Liver (tissue), 3 donors: ENCODE measurements at regions not wholly inside any gene's neighbourhood (a gene's known extent, or its start where the extent isn't known, plus 50 kb on each side); places are given as distances from the start of the nearest gene placed in this dataset.

Experiments
- GABPA ChIP-seq, 2 donors: IDR thresholded peaks in 1 of 2; conservative IDR thresholded peaks in 1 of 2; 2 replicates each; pipeline ENCODE4 v1.6.1; 2016; ENCODE audit warnings: antibody characterized with exemption in 2 of 2, mild to moderate bottlenecking in 1 of 2, moderate library complexity in 1 of 2
- HNF4G ChIP-seq: IDR thresholded peaks from 2 replicates; pipeline ENCODE4 v1.6.1; 2016; ENCODE audit warnings: antibody characterized with exemption
- JUND ChIP-seq, 2 donors: IDR thresholded peaks; 2 replicates each; pipeline ENCODE4 v1.6.1; 2016; ENCODE audit warnings: antibody characterized with exemption in 2 of 2
- NR2F2 ChIP-seq: IDR thresholded peaks from 2 replicates; pipeline ENCODE4 v1.6.1; 2016; ENCODE audit warnings: antibody characterized with exemption
- RAD21 ChIP-seq, 2 donors: IDR thresholded peaks; 2 replicates each; pipeline ENCODE4 v1.6.1; 2016; ENCODE audit warnings: antibody characterized with exemption in 2 of 2, mild to moderate bottlenecking in 2 of 2
- RXRA ChIP-seq, 2 donors: IDR thresholded peaks; 2 replicates each; pipeline ENCODE4 v1.6.1; 2017 to 2018; ENCODE audit warnings: antibody characterized with exemption in 2 of 2, mild to moderate bottlenecking in 1 of 2
- SP1 ChIP-seq: IDR thresholded peaks from 2 replicates; pipeline ENCODE4 v1.6.1; 2018; ENCODE audit warnings: antibody characterized with exemption, mild to moderate bottlenecking
- TAF1 ChIP-seq: conservative IDR thresholded peaks from 2 replicates; pipeline ENCODE4 v1.6.1; 2016; ENCODE audit warnings: antibody characterized with exemption, mild to moderate bottlenecking
- TF ChIP-seq, protein P1 (sequence below): fragments of 150-350 bp; IDR thresholded peaks from 2 replicates; pipeline ENCODE4 v1.5.1; 2017; ENCODE audit warnings: improper control_type of control experiment, low read depth, low read length; ENCODE audit not compliant: missing input control
- TF ChIP-seq, protein P2 (sequence below): IDR thresholded peaks from 2 replicates; pipeline ENCODE4 v1.6.1; 2016; ENCODE audit warnings: antibody characterized with exemption
- TF ChIP-seq, protein P3 (sequence below): IDR thresholded peaks from 2 replicates; pipeline ENCODE4 v1.6.1; 2016; ENCODE audit warnings: antibody characterized with exemption
- TF ChIP-seq, protein P4 (sequence below): IDR thresholded peaks from 2 replicates; pipeline ENCODE4 v1.6.1; 2016; ENCODE audit warnings: antibody characterized with exemption, mild to moderate bottlenecking
- TF ChIP-seq, protein P5 (sequence below): IDR thresholded peaks from 2 replicates; pipeline ENCODE4 v1.6.1; 2016; ENCODE audit warnings: antibody characterized with exemption
- donor health status: healthy.
- donor health status: healthy.

DNA sequence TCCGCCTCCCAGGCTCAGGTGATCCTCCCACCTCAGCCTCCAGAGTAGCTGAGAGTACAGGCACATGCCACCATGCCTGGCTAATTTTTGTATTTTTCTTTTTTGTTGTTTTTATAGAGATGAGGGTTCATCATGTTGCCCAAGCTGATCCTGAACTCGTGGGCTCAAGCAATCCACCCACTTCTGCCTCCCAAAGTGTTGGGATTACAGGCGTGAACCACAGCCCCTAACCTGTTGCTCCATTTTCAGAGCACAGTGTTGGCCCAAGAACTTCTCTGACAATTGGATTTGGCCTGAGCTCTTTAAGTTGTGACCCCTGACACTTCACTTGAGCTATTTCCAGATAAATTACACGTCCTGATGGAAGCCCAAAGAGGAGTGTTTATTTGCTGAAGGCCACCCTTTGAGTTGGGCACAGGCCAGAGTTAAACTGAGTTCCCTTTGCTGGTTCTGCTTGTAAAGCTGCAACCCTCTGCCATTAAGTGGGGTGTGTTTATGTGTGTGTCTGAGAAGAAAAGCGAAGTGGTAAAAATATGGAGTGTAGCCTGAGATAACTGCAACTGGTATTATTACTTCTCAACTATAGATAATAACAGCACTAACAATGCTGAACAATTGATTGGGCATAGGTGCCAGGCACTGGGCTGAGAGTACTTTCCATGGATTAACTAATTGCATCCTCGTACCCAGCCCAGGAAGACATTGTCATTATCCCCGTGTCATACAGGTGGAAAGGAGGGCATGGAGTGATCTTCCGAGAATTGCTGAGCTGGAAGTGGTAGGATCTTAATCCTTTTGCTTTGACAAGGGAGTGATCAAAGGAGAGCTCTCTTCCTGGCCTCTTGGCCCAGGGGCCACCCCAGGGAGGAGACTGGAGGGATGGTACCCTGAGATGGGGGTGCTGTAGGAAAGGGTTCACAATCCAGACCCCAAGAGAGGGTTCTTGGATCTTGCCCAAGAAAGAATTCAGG, 91.5 kb upstream of the PROK2 start:
- TF ChIP-seq, protein P1, sequence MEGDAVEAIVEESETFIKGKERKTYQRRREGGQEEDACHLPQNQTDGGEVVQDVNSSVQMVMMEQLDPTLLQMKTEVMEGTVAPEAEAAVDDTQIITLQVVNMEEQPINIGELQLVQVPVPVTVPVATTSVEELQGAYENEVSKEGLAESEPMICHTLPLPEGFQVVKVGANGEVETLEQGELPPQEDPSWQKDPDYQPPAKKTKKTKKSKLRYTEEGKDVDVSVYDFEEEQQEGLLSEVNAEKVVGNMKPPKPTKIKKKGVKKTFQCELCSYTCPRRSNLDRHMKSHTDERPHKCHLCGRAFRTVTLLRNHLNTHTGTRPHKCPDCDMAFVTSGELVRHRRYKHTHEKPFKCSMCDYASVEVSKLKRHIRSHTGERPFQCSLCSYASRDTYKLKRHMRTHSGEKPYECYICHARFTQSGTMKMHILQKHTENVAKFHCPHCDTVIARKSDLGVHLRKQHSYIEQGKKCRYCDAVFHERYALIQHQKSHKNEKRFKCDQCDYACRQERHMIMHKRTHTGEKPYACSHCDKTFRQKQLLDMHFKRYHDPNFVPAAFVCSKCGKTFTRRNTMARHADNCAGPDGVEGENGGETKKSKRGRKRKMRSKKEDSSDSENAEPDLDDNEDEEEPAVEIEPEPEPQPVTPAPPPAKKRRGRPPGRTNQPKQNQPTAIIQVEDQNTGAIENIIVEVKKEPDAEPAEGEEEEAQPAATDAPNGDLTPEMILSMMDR, result no peak
- TF ChIP-seq GABPA (IDR thresholded peaks at IDR 0.05 in 1 of 2, conservative IDR thresholded peaks at IDR 0.05 in 1 of 2), result no peak
- TF ChIP-seq, protein P2, sequence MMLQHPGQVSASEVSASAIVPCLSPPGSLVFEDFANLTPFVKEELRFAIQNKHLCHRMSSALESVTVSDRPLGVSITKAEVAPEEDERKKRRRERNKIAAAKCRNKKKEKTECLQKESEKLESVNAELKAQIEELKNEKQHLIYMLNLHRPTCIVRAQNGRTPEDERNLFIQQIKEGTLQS, result no peak
- TF ChIP-seq JUND (IDR thresholded peaks at IDR 0.05), result no peak
- no peak for TF ChIP-seq RAD21 (IDR thresholded peaks at IDR 0.05)
- TF ChIP-seq, protein P3, sequence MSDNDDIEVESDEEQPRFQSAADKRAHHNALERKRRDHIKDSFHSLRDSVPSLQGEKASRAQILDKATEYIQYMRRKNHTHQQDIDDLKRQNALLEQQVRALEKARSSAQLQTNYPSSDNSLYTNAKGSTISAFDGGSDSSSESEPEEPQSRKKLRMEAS, result no peak
- TF ChIP-seq, protein P4, sequence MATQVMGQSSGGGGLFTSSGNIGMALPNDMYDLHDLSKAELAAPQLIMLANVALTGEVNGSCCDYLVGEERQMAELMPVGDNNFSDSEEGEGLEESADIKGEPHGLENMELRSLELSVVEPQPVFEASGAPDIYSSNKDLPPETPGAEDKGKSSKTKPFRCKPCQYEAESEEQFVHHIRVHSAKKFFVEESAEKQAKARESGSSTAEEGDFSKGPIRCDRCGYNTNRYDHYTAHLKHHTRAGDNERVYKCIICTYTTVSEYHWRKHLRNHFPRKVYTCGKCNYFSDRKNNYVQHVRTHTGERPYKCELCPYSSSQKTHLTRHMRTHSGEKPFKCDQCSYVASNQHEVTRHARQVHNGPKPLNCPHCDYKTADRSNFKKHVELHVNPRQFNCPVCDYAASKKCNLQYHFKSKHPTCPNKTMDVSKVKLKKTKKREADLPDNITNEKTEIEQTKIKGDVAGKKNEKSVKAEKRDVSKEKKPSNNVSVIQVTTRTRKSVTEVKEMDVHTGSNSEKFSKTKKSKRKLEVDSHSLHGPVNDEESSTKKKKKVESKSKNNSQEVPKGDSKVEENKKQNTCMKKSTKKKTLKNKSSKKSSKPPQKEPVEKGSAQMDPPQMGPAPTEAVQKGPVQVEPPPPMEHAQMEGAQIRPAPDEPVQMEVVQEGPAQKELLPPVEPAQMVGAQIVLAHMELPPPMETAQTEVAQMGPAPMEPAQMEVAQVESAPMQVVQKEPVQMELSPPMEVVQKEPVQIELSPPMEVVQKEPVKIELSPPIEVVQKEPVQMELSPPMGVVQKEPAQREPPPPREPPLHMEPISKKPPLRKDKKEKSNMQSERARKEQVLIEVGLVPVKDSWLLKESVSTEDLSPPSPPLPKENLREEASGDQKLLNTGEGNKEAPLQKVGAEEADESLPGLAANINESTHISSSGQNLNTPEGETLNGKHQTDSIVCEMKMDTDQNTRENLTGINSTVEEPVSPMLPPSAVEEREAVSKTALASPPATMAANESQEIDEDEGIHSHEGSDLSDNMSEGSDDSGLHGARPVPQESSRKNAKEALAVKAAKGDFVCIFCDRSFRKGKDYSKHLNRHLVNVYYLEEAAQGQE, result no peak
- no peak for TF ChIP-seq SP1
- TF ChIP-seq, protein P5, sequence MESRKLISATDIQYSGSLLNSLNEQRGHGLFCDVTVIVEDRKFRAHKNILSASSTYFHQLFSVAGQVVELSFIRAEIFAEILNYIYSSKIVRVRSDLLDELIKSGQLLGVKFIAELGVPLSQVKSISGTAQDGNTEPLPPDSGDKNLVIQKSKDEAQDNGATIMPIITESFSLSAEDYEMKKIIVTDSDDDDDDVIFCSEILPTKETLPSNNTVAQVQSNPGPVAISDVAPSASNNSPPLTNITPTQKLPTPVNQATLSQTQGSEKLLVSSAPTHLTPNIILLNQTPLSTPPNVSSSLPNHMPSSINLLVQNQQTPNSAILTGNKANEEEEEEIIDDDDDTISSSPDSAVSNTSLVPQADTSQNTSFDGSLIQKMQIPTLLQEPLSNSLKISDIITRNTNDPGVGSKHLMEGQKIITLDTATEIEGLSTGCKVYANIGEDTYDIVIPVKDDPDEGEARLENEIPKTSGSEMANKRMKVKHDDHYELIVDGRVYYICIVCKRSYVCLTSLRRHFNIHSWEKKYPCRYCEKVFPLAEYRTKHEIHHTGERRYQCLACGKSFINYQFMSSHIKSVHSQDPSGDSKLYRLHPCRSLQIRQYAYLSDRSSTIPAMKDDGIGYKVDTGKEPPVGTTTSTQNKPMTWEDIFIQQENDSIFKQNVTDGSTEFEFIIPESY, result no peak
- no peak for TF ChIP-seq TAF1
- TF ChIP-seq NR2F2, result no peak
- TF ChIP-seq HNF4G, result no peak
- TF ChIP-seq RXRA (IDR thresholded peaks at IDR 0.05), result no peak
